ENCODE measurements at regions not wholly inside any gene's neighbourhood (a gene's known extent, or its start where the extent isn't known, plus 50 kb on each side); places are given as distances from the start of the nearest gene placed in this dataset.

DNA sequence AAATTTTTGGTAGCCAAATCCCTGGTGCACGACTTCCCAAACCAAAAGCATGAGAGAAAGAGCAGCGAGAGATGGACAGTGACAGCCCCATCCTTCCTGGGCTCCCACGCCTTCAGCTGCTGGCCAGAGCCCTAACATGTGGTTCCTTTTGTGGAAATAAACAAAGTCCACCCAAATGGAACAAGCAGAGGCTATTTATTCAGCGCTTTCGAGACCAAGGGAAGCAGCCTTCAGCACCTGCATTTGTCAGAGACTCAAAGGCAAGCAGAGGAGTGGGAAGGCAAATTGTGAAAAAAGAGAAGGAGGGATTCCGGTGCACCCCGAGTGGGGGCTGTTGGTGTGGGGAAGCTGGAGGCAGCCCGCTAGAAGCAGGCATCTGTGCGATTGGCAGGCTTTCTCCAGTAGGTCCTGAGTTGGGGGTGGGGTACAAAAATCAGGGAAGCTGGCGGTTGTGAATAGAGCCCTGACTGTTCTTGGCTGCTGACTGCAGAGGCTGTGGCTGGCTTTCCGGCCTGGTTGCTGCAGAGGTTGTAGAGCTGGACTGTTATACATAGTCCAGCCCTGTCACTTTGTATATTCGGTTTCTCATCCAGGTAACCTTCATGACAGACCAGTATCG lies 427.2 kb downstream of the OCA2 start:
- Histone ChIP-seq H3K4me2 (ENCODE audit: low read length) (no peak overlapping the region), H3K9me3 (ENCODE audit: control insufficient read depth, insufficient read depth, low read length) (peaks cover 17% of the 10 kb centered on the region; the same call in 1 of the 2 replicates), H3K79me2 (ENCODE audit: control insufficient read depth, low read length) (no peaks in the 10 kb centered on the region), H3F3A (ENCODE audit: control insufficient read depth, insufficient read depth) (no peaks in the 10 kb centered on the region), H3K4me3 (ENCODE audit: low read length) (no peak overlapping the region), H3K27me3 (ENCODE audit: control insufficient read depth, low read length) (no peaks in the 10 kb centered on the region), H3K4me1 (ENCODE audit: control insufficient read depth, low read length) (no peaks in the 10 kb centered on the region), H3K27ac (ENCODE audit: low read depth, low read length) (no peak overlapping the region), H4K20me1 (ENCODE audit: control insufficient read depth, insufficient read depth, low read depth, low read length) (no peaks in the 10 kb centered on the region), H3K9me2 (replicated peaks; ENCODE audit: control insufficient read depth, low read length) (no peaks in the 10 kb centered on the region), H3K36me3 (ENCODE audit: control insufficient read depth, low read length) (no peaks in the 10 kb centered on the region)
- TF ChIP-seq, protein P1, sequence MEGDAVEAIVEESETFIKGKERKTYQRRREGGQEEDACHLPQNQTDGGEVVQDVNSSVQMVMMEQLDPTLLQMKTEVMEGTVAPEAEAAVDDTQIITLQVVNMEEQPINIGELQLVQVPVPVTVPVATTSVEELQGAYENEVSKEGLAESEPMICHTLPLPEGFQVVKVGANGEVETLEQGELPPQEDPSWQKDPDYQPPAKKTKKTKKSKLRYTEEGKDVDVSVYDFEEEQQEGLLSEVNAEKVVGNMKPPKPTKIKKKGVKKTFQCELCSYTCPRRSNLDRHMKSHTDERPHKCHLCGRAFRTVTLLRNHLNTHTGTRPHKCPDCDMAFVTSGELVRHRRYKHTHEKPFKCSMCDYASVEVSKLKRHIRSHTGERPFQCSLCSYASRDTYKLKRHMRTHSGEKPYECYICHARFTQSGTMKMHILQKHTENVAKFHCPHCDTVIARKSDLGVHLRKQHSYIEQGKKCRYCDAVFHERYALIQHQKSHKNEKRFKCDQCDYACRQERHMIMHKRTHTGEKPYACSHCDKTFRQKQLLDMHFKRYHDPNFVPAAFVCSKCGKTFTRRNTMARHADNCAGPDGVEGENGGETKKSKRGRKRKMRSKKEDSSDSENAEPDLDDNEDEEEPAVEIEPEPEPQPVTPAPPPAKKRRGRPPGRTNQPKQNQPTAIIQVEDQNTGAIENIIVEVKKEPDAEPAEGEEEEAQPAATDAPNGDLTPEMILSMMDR (IDR thresholded peaks at IDR 0.05; ENCODE audit: low read depth, low read length, poor library complexity, severe bottlenecking) = no peak
- TF ChIP-seq EZH2phosphoT487 (IDR thresholded peaks at IDR 0.05; ENCODE audit: borderline replicate concordance, low read length) = no peak

DNA sequence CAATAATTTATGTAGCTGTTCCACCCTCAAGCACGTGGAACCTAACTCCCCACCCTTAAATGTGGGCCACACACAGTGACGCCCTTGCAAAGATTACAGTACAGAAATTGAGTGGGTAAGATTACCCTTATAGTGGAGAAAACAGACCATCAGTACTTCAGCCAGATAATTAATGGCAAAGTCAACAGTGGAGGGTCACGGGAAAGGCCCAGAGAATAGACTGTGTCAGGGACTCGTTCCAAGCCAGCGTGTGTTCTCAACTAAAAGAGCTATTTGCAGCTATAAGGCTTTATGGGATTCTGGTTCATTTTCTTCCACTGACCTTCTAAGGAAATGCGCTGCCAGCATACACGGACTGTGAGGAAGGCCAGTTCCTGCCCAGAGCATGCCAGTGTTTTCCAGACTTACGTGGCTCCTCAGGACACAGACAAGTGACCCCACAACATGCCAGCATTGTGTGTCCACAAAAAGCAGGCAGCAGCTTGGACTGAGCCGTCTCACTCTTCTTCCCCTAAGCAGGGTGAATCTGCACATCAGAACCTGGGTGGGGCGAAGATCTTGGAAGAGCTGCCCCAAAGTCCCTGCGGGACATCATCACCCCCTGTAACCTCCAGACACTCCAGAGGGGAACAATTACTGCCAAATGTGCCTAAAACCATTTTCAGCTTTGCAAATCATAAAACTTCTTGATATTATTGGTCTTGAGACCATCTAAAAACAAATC lies 428.5 kb downstream of the OCA2 start:
- no peaks in the 10 kb centered on the region for H4K20me1 ChIP-seq (ENCODE audit: control insufficient read depth, insufficient read depth, low read depth, low read length)
- H3K4me3 ChIP-seq (ENCODE audit: low read length) = no peak overlapping the region
- H3F3A ChIP-seq (ENCODE audit: control insufficient read depth, insufficient read depth) = no peaks in the 10 kb centered on the region
- H3K79me2 ChIP-seq (ENCODE audit: control insufficient read depth, low read length) = no peaks in the 10 kb centered on the region
- no peaks in the 10 kb centered on the region for H3K36me3 ChIP-seq (ENCODE audit: control insufficient read depth, low read length)
- H3K9me2 ChIP-seq (replicated peaks; ENCODE audit: control insufficient read depth, low read length) = no peaks in the 10 kb centered on the region
- H3K4me2 ChIP-seq (ENCODE audit: low read length) = no peak overlapping the region
- TF ChIP-seq, protein P1 (IDR thresholded peaks at IDR 0.05; ENCODE audit: low read depth, low read length, poor library complexity, severe bottlenecking) = no peak
- TF ChIP-seq EZH2phosphoT487 (IDR thresholded peaks at IDR 0.05; ENCODE audit: borderline replicate concordance, low read length) = no peak
- peaks cover 14% of the 10 kb centered on the region; the same call in 1 of the 2 replicates for H3K9me3 ChIP-seq (ENCODE audit: control insufficient read depth, insufficient read depth, low read length)
- H3K27ac ChIP-seq (ENCODE audit: low read depth, low read length) = no peak overlapping the region
- H3K27me3 ChIP-seq (ENCODE audit: control insufficient read depth, low read length) = no peaks in the 10 kb centered on the region
- no peaks in the 10 kb centered on the region for H3K4me1 ChIP-seq (ENCODE audit: control insufficient read depth, low read length)

DNA sequence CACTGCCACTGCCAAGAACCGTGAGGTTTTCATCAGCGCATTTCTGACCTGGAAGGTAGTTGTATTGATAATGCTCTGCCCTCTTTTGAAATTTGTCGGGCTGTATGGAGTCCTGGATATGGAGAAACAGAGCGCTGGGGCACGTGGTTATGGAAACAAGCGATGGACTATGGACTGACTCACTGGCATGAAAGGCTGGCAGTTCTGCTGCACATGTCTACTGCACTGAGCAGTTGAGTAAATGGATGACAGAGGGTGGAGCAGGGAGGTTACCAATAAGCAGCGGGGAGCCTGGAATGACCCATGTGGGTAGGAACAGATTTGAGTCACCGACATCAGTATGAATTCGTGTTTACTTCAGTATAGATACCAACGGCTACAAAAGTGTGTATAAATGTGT lies 429.5 kb downstream of the OCA2 start:
- Histone ChIP-seq H3K4me3 (ENCODE audit: low read length) (no peak overlapping the region), H4K20me1 (ENCODE audit: control insufficient read depth, insufficient read depth, low read depth, low read length) (no peaks in the 10 kb centered on the region), H3K9me3 (ENCODE audit: control insufficient read depth, insufficient read depth, low read length) (peaks cover 9% of the 10 kb centered on the region; the same call in 1 of the 2 replicates), H3K9me2 (replicated peaks; ENCODE audit: control insufficient read depth, low read length) (no peaks in the 10 kb centered on the region), H3K36me3 (ENCODE audit: control insufficient read depth, low read length) (no peaks in the 10 kb centered on the region), H3F3A (ENCODE audit: control insufficient read depth, insufficient read depth) (no peaks in the 10 kb centered on the region), H3K27ac (ENCODE audit: low read depth, low read length) (no peak overlapping the region), H3K4me1 (ENCODE audit: control insufficient read depth, low read length) (no peaks in the 10 kb centered on the region), H3K27me3 (ENCODE audit: control insufficient read depth, low read length) (no peaks in the 10 kb centered on the region), H3K79me2 (ENCODE audit: control insufficient read depth, low read length) (no peaks in the 10 kb centered on the region), H3K4me2 (ENCODE audit: low read length) (no peak overlapping the region)
- TF ChIP-seq, protein P1 (IDR thresholded peaks at IDR 0.05; ENCODE audit: low read depth, low read length, poor library complexity, severe bottlenecking) = no peak
- TF ChIP-seq EZH2phosphoT487 (IDR thresholded peaks at IDR 0.05; ENCODE audit: borderline replicate concordance, low read length) = no peak

All from DOHH2 (cell line).